CD14-positive monocyte (primary cell): ENCODE measurements at regions not wholly inside any gene's neighbourhood (a gene's known extent, or its start where the extent isn't known, plus 50 kb on each side); places are given as distances from the start of the nearest gene placed in this dataset.
"Not testable (repeated sequence)": the region's sequence is repeated elsewhere in the genome, so short reads cannot be mapped to it uniquely, and the experiment has no call there.

ENCODE experiments used
- DNase-seq, 3 donors: peaks; one replicate each; pipeline ENCODE4 v3.0.0-alpha.2; 2011 to 2022
- H2AFZ ChIP-seq: 2 replicates; pipeline ENCODE4 v1.6.0; 2012; ENCODE audit warnings: mild to moderate bottlenecking, low read depth, low read length, inconsistent platforms; ENCODE audit not compliant: insufficient read depth, poor library complexity, severe bottlenecking
- H3K27ac ChIP-seq, 2 donors: 1 replicate in 1 of 2; 2 replicates in 1 of 2; pipeline ENCODE4 v1.5.1; 2012 to 2013; ENCODE audit warnings: low read length in 2 of 2, control low read depth in 1 of 2, inconsistent platforms in 1 of 2, low read depth in 1 of 2, mild to moderate bottlenecking in 1 of 2
- H3K27me3 ChIP-seq, 2 donors: one replicate each; pipeline versions ENCODE4 v1.6.0 to v1.6.1; 2011 to 2013; ENCODE audit warnings: low read length in 2 of 2; ENCODE audit not compliant: control insufficient read depth in 2 of 2, insufficient read depth in 2 of 2
- H3K36me3 ChIP-seq, 2 donors: replicated peaks in 1 of 2; 1 replicate in 1 of 2; 2 replicates in 1 of 2; pipeline versions ENCODE4 v1.5.1 to v1.6.1; 2012 to 2013; ENCODE audit warnings: low read length in 2 of 2, control low read depth in 1 of 2, inconsistent platforms in 1 of 2, mild to moderate bottlenecking in 1 of 2; ENCODE audit not compliant: insufficient read depth in 2 of 2, control insufficient read depth in 1 of 2
- H3K4me1 ChIP-seq, 2 donors: 1 replicate in 1 of 2; 2 replicates in 1 of 2; pipeline versions ENCODE4 v1.5.1 to v1.6.1; 2012 to 2013; ENCODE audit warnings: low read length in 2 of 2, control low read depth in 1 of 2, inconsistent platforms in 1 of 2, mild to moderate bottlenecking in 1 of 2, moderate library complexity in 1 of 2; ENCODE audit not compliant: insufficient read depth in 2 of 2, control insufficient read depth in 1 of 2
- H3K4me2 ChIP-seq: replicated peaks from 2 replicates; pipeline ENCODE3; 2012; ENCODE audit warnings: low read length, moderate library complexity, mild to moderate bottlenecking; ENCODE audit not compliant: poor library complexity, severe bottlenecking; ENCODE audit errors: extremely low read depth
- H3K4me3 ChIP-seq, 3 experiments: fragments of 200-600 bp in 1 of 3; sonication (generic) in 1 of 3; replicated peaks in 1 of 3; 1 replicate in 2 of 3; 2 replicates in 1 of 3; pipeline ENCODE4 v1.5.1; 2011 to 2013; ENCODE audit warnings: low read length in 3 of 3, mild to moderate bottlenecking in 3 of 3, control low read depth in 2 of 3, low read depth in 2 of 3, inconsistent platforms in 1 of 3, moderate library complexity in 1 of 3
- H3K79me2 ChIP-seq: 2 replicates; pipeline ENCODE4 v1.6.0; 2012; ENCODE audit warnings: mild to moderate bottlenecking, control low read depth, inconsistent platforms, low read length, moderate library complexity; ENCODE audit not compliant: insufficient read depth
- H3K9ac ChIP-seq: 2 replicates; pipeline ENCODE4 v1.6.0; 2017; ENCODE audit warnings: low read length, mild to moderate bottlenecking; ENCODE audit not compliant: insufficient read depth, poor library complexity, severe bottlenecking
- H3K9me3 ChIP-seq, 2 donors: replicated peaks in 1 of 2; 1 replicate in 1 of 2; 2 replicates in 1 of 2; pipeline versions ENCODE4 v1.5.1 to v1.6.1; 2012 to 2013; ENCODE audit warnings: low read length in 2 of 2, control low read depth in 1 of 2; ENCODE audit not compliant: control insufficient read depth in 1 of 2, insufficient read depth in 1 of 2
- H4K20me1 ChIP-seq: 2 replicates; pipeline ENCODE4 v1.6.0; 2012; ENCODE audit warnings: mild to moderate bottlenecking, low read length, control low read depth, moderate library complexity; ENCODE audit not compliant: insufficient read depth
- H3K27ac Mint-ChIP-seq, 7 donors: one replicate each; pipeline ENCODE4 v1.8.0; 2020; ENCODE audit warnings: mild to moderate bottlenecking in 7 of 7, mixed read lengths in 7 of 7, moderate library complexity in 6 of 7, inconsistent platforms in 2 of 7
- H3K27me3 Mint-ChIP-seq, 3 donors: one replicate each; pipeline ENCODE4 v1.8.0; 2021 to 2022; ENCODE audit warnings: low read depth in 3 of 3, mild to moderate bottlenecking in 3 of 3, mixed read lengths in 3 of 3, moderate library complexity in 3 of 3, inconsistent platforms in 1 of 3
- H3K36me3 Mint-ChIP-seq, 2 donors: one replicate each; pipeline ENCODE4 v1.8.0; 2020; ENCODE audit warnings: mixed read lengths in 2 of 2, inconsistent platforms in 1 of 2, mild to moderate bottlenecking in 1 of 2
- H3K4me1 Mint-ChIP-seq: one replicate; pipeline ENCODE4 v1.8.0; 2020; ENCODE audit warnings: mild to moderate bottlenecking, mixed read lengths
- H3K4me3 Mint-ChIP-seq, 2 donors: one replicate each; pipeline ENCODE4 v1.8.0; 2020; ENCODE audit warnings: mild to moderate bottlenecking in 2 of 2, mixed read lengths in 2 of 2, moderate library complexity in 1 of 2
- H3K9me3 Mint-ChIP-seq, 7 donors: one replicate each; pipeline ENCODE4 v1.8.0; 2020 to 2022; ENCODE audit warnings: mixed read lengths in 7 of 7, mild to moderate bottlenecking in 6 of 7, moderate library complexity in 6 of 7, inconsistent platforms in 2 of 7
- CTCF ChIP-seq: fragments of 200-600 bp; IDR thresholded peaks from one replicate; pipeline ENCODE4 v1.8.0; 2022; ENCODE audit warnings: antibody characterized with exemption, mild to moderate bottlenecking
- WGBS: methylation state at CpG from one replicate; pipeline ENCODE4 v1.1.5; 2013; ENCODE audit warnings: missing lambda C conversion rate; ENCODE audit not compliant: insufficient coverage; 5-methylcytosine and 5-hydroxymethylcytosine counted together
- intact Hi-C, 2 donors: fragments of 100-400 bp; cut with micrococcal nuclease; formaldehyde crosslinking; loops; one replicate each; pipeline versions ENCODE4 v1.15.0 to v1.15.1; 2023

GRCh38 chr2:39881494-39881893 lies 102.4 kb upstream of the THUMPD2 start:
- H3K9me3 Mint-ChIP-seq, result peaks cover 0 to 6% (median 4%) of the 10 kb centered on the region in 7 donors

GRCh38 chr2:39879001-39879400 lies 99.9 kb upstream of the THUMPD2 start:
- H3K79me2 ChIP-seq, H3K36me3 ChIP-seq, H3K36me3 Mint-ChIP-seq, intact Hi-C loops, H2AFZ ChIP-seq, H3K4me3 ChIP-seq, H3K4me2 ChIP-seq, H3K4me1 ChIP-seq, H3K27me3 Mint-ChIP-seq, H3K27ac ChIP-seq, H3K27ac Mint-ChIP-seq, H3K9me3 Mint-ChIP-seq, H3K4me1 Mint-ChIP-seq, H3K4me3 Mint-ChIP-seq, H3K9me3 ChIP-seq, H3K27me3 ChIP-seq, H3K9ac ChIP-seq, H4K20me1 ChIP-seq, DNase-seq: not testable (repeated sequence)
- no CpG with 5 or more reads among the region's 2 CpGs for WGBS

More at GRCh38 chr2:39881494-39881893, 102.4 kb upstream of the THUMPD2 start:
- Histone ChIP-seq H3K79me2 (no peaks in the 10 kb centered on the region), H3K4me3 (no peak overlapping the region), H3K4me2 (no peak overlapping the region), H3K27me3 (no peaks in the 10 kb centered on the region), H3K9me3 (no peaks in the 10 kb centered on the region), H4K20me1 (no peaks in the 10 kb centered on the region), H3K4me1 (no peaks in the 10 kb centered on the region), H3K27ac (no peak overlapping the region), H3K36me3 (no peaks in the 10 kb centered on the region), H2AFZ (no peak overlapping the region), H3K9ac (no peak overlapping the region)
- no peaks in the 10 kb centered on the region for H3K4me1 Mint-ChIP-seq
- intact Hi-C loops, result no loop called here
- no peak for TF ChIP-seq CTCF
- H3K4me3 Mint-ChIP-seq, result no peak overlapping the region
- H3K27ac Mint-ChIP-seq, result no peak overlapping the region
- H3K27me3 Mint-ChIP-seq, result no peaks in the 10 kb centered on the region
- no peak for DNase-seq
- H3K36me3 Mint-ChIP-seq, result no peaks in the 10 kb centered on the region
